ENCODE measurements at regions not wholly inside any gene's neighbourhood (a gene's known extent, or its start where the extent isn't known, plus 50 kb on each side); places are given as distances from the start of the nearest gene placed in this dataset.

DNA sequence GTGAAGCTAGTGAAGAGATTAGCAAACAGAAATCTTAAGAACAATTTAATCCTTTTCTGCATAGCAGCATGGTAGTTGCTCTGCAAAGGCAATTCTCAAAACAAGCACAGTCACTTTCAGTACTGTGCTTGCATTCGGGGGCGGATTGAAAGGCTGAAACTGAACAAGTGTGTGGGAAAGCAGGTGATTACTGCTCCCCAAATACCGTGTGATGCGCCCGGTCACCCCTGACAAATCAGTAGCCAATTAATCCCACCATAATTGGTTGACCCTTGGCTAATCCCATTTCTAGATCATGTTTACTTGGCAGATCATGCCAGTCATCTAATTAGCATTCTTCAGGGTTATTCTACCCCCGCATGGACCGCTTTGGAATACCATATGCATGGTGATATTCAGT, 76.5 kb upstream of the ADRB1 start:
- FAIRE-seq (no peak), DNase-seq (no peak)

DNA sequence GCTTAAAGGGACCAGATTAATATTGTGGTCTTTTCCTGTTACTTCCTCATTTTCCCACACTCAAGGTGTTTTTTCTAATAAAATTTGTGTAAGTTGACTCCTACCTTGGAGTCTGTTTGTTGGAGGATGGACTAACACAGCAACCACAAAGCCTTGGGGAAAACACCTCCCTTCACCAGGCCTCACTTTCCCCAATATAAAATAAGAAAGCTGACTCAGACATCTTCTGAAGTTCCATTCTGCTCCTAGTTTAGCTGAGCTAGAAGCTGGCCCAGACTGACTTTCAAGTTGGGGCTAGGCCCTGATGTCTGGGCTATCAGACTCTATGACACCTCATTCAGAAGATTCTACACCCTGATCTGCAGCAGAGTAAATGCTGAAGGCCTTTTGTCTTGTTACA, 73.0 kb upstream of the ADRB1 start:
- Histone ChIP-seq H3K9ac (ENCODE audit: low read length in 3 of 3) (no peak overlapping the region), H3K36me3 (ENCODE audit: control insufficient read depth in 2 of 3, insufficient read depth in 3 of 3, low read length in 3 of 3) (no peaks in the 10 kb centered on the region), H3K4me3 (ENCODE audit: low read length in 3 of 3) (no peak overlapping the region), H3K4me1 (ENCODE audit: control insufficient read depth in 2 of 3, insufficient read depth in 2 of 3, low read depth in 1 of 3, low read length in 3 of 3) (no peaks in the 10 kb centered on the region), H3K27me3 (ENCODE audit: control insufficient read depth, insufficient read depth, low read length) (no peaks in the 10 kb centered on the region), H3K9me3 (ENCODE audit: control insufficient read depth in 2 of 3, insufficient read depth in 1 of 3, low read length in 3 of 3) (no peaks in the 10 kb centered on the region), H3K27ac (ENCODE audit: low read depth in 2 of 2, low read length in 2 of 2) (no peak overlapping the region)
- FAIRE-seq = no peak
- TF ChIP-seq, protein P1, sequence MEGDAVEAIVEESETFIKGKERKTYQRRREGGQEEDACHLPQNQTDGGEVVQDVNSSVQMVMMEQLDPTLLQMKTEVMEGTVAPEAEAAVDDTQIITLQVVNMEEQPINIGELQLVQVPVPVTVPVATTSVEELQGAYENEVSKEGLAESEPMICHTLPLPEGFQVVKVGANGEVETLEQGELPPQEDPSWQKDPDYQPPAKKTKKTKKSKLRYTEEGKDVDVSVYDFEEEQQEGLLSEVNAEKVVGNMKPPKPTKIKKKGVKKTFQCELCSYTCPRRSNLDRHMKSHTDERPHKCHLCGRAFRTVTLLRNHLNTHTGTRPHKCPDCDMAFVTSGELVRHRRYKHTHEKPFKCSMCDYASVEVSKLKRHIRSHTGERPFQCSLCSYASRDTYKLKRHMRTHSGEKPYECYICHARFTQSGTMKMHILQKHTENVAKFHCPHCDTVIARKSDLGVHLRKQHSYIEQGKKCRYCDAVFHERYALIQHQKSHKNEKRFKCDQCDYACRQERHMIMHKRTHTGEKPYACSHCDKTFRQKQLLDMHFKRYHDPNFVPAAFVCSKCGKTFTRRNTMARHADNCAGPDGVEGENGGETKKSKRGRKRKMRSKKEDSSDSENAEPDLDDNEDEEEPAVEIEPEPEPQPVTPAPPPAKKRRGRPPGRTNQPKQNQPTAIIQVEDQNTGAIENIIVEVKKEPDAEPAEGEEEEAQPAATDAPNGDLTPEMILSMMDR (IDR thresholded peaks at IDR 0.05; ENCODE audit: borderline replicate concordance, extremely low read depth, insufficient read depth) = no peak
- intact Hi-C loops (cut with DNase I) = no loop called here
- no peak for DNase-seq

More for the DNA sequence above, 76.5 kb upstream of the ADRB1 start:
- H3K4me3 ChIP-seq (ENCODE audit: low read length in 3 of 3) = peak overlapping the region in 1 of 3 donors; percentile 22
- TF ChIP-seq, protein P1 (IDR thresholded peaks at IDR 0.05; ENCODE audit: borderline replicate concordance, extremely low read depth, insufficient read depth) = no peak
- intact Hi-C loops (cut with DNase I) = no loop called here
- H3K4me1 ChIP-seq (ENCODE audit: control insufficient read depth in 2 of 3, insufficient read depth in 2 of 3, low read depth in 1 of 3, low read length in 3 of 3) = no peaks in the 10 kb centered on the region
- no peak overlapping the region for H3K9ac ChIP-seq (ENCODE audit: low read length in 3 of 3)
- H3K27me3 ChIP-seq (ENCODE audit: control insufficient read depth, insufficient read depth, low read length) = no peaks in the 10 kb centered on the region
- no peak overlapping the region for H3K27ac ChIP-seq (ENCODE audit: low read depth in 2 of 2, low read length in 2 of 2)
- no peaks in the 10 kb centered on the region for H3K36me3 ChIP-seq (ENCODE audit: control insufficient read depth in 2 of 3, insufficient read depth in 3 of 3, low read length in 3 of 3)
- no peaks in the 10 kb centered on the region for H3K9me3 ChIP-seq (ENCODE audit: control insufficient read depth in 2 of 3, insufficient read depth in 1 of 3, low read length in 3 of 3)

DNA sequence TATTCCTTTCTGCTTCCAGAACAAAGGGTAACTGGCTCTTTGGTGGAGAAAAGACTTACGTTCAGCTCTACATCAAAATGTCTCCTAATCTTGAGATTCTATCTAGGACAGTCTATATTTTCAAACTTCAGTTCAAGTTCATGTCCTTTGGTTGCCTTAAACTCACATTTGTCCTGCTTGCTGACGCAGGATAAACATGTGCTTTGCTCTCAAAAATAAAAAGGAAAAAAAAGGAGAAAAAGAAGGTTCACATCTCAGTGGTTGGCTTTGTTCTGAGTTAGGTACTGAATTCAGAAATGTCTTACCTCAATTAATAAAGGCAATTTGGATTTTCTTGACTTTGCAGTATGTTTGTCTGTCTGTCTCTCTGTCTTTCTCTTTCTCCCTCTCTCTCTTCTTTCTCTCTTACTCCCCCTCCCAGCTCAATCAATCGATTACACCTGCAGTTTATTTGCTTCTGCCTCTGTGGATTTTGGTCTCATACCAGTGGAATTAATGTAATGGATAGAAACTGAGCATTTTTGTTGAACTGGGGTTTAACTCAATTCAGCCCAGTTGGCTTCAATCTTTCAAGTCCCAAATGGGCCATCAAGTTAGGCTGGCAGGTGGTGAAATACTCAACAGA, 72.2 kb upstream of the ADRB1 start:
- Histone ChIP-seq H3K36me3 (ENCODE audit: control insufficient read depth in 2 of 3, insufficient read depth in 3 of 3, low read length in 3 of 3) (no peaks in the 10 kb centered on the region), H3K4me3 (ENCODE audit: low read length in 3 of 3) (no peak overlapping the region), H3K9ac (ENCODE audit: low read length in 3 of 3) (no peak overlapping the region), H3K27me3 (ENCODE audit: control insufficient read depth, insufficient read depth, low read length) (no peaks in the 10 kb centered on the region), H3K9me3 (ENCODE audit: control insufficient read depth in 2 of 3, insufficient read depth in 1 of 3, low read length in 3 of 3) (no peaks in the 10 kb centered on the region), H3K4me1 (ENCODE audit: control insufficient read depth in 2 of 3, insufficient read depth in 2 of 3, low read depth in 1 of 3, low read length in 3 of 3) (no peaks in the 10 kb centered on the region), H3K27ac (ENCODE audit: low read depth in 2 of 2, low read length in 2 of 2) (no peak overlapping the region)
- TF ChIP-seq, protein P1 (IDR thresholded peaks at IDR 0.05; ENCODE audit: borderline replicate concordance, extremely low read depth, insufficient read depth) = no peak
- DNase-seq = no peak
- intact Hi-C loops (cut with DNase I) = no loop called here
- FAIRE-seq = no peak

DNA sequence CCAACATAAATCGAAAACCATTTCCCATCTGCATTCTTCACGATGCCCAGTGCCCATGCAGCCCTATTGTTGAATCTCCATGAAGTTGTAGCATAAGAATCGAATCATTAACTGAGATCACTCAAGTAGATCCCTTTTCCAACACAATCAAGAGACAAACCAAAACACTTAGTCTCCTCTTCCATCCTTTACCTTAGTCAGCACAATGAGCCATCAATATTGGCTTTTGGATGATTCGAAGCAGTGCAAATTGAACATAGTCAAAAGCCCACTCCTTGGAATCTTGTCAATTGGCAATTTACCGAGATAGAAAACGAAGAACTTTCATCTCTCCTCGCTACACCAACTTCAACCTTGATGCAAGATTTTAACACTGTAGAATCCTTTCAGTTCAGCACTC, 66.5 kb upstream of the ADRB1 start:
- intact Hi-C loops (cut with DNase I) = no loop called here
- DNase-seq (no peak), FAIRE-seq (no peak)
- Histone ChIP-seq H3K27ac (ENCODE audit: low read depth in 2 of 2, low read length in 2 of 2) (no peak overlapping the region), H3K9me3 (ENCODE audit: control insufficient read depth in 2 of 3, insufficient read depth in 1 of 3, low read length in 3 of 3) (no peaks in the 10 kb centered on the region), H3K4me3 (ENCODE audit: low read length in 3 of 3) (no peak overlapping the region), H3K36me3 (ENCODE audit: control insufficient read depth in 2 of 3, insufficient read depth in 3 of 3, low read length in 3 of 3) (no peaks in the 10 kb centered on the region), H3K9ac (ENCODE audit: low read length in 3 of 3) (no peak overlapping the region), H3K4me1 (ENCODE audit: control insufficient read depth in 2 of 3, insufficient read depth in 2 of 3, low read depth in 1 of 3, low read length in 3 of 3) (peaks cover 0 to 3% (median 1%) of the 10 kb centered on the region in 3 donors), H3K27me3 (ENCODE audit: control insufficient read depth, insufficient read depth, low read length) (no peaks in the 10 kb centered on the region)
- TF ChIP-seq, protein P1 (IDR thresholded peaks at IDR 0.05; ENCODE audit: borderline replicate concordance, extremely low read depth, insufficient read depth) = no peak

Data from kidney (tissue), 13 donors.